Upper lobe of left lung (tissue), 6 donors: ENCODE measurements at regions not wholly inside any gene's neighbourhood (a gene's known extent, or its start where the extent isn't known, plus 50 kb on each side); places are given as distances from the start of the nearest gene placed in this dataset.

Experiments
- ATAC-seq, 2 donors: fragments of 200-7000 bp; cut with Tn5 transposase; one replicate each; pipeline ENCODE4 v1.9.1; 2022; ENCODE audit warnings: mild to moderate bottlenecking in 2 of 2, moderate library complexity in 2 of 2; ENCODE audit not compliant: low FRiP score in 2 of 2
- DNase-seq, 2 donors: peaks; one replicate each; pipeline ENCODE4 v3.0.0-alpha.2; 2019 to 2020
- H3K27ac ChIP-seq, 4 donors: fragments of 200-600 bp; sonication (generic); one replicate each; pipeline ENCODE4 v1.5.1; 2016 to 2019
- H3K27me3 ChIP-seq, 4 donors: fragments of 200-600 bp; sonication (generic); one replicate each; pipeline ENCODE4 v1.5.1; 2017 to 2019
- H3K36me3 ChIP-seq, 4 donors: fragments of 200-600 bp; sonication (generic); one replicate each; pipeline ENCODE4 v1.5.1; 2016 to 2019
- H3K4me1 ChIP-seq, 4 donors: fragments of 200-600 bp; sonication (generic); one replicate each; pipeline ENCODE4 v1.5.1; 2018 to 2019
- H3K4me3 ChIP-seq, 4 donors: fragments of 200-600 bp; sonication (generic); one replicate each; pipeline ENCODE4 v1.5.1; 2017 to 2019; ENCODE audit warnings: mild to moderate bottlenecking in 2 of 4, moderate library complexity in 1 of 4
- H3K9me3 ChIP-seq, 4 donors: fragments of 200-600 bp; sonication (generic); one replicate each; pipeline ENCODE4 v1.5.1; 2018 to 2019
- CTCF ChIP-seq, 6 experiments: fragments of 450-650 bp in 4 of 6; fragments of 200-600 bp in 2 of 6; sonication (generic) in 2 of 6; IDR thresholded peaks; one replicate each; pipeline ENCODE4 v1.5.1; 2016 to 2019; ENCODE audit warnings: antibody characterized with exemption in 6 of 6
- EP300 ChIP-seq, 4 donors: sonication (generic); formaldehyde crosslinking; IDR thresholded peaks; one replicate each; pipeline ENCODE4 v1.5.1; 2017; ENCODE audit warnings: antibody characterized with exemption in 4 of 4, control low read depth in 2 of 4
- POLR2A ChIP-seq, 4 donors: fragments of 450-650 bp; IDR thresholded peaks; one replicate each; pipeline ENCODE4 v1.5.1; 2016 to 2017; ENCODE audit warnings: antibody characterized with exemption in 4 of 4, mild to moderate bottlenecking in 2 of 4
- POLR2AphosphoS5 ChIP-seq, 2 donors: sonication (generic); formaldehyde crosslinking; IDR thresholded peaks; one replicate each; pipeline ENCODE4 v1.5.1; 2017; ENCODE audit warnings: antibody characterized with exemption in 2 of 2
- WGBS, 2 donors: methylation state at CpG; one replicate each; pipeline ENCODE4 v1.1.5; 2017 to 2018; 5-methylcytosine and 5-hydroxymethylcytosine counted together
- donor health status: DM: no; HTN: no; CAD: no; lungs with moderate emphysema.
- donor health status: DM: no; HTN: yes; CAD: no; lungs with severe emphysema.

- TF ChIP-seq EP300 (IDR thresholded peaks at IDR 0.05) (no peak), POLR2AphosphoS5 (IDR thresholded peaks at IDR 0.05) (no peak), CTCF (IDR thresholded peaks at IDR 0.05) (no peak), POLR2A (IDR thresholded peaks at IDR 0.05) (no peak)
- WGBS, 2 donors = 84 to 90% methylated on average over 20 to 22 of the region's 22 CpGs
- no peaks in the 10 kb centered on the region for H3K36me3 ChIP-seq
- no peaks in the 10 kb centered on the region for H3K4me1 ChIP-seq
- H3K9me3 ChIP-seq = no peaks in the 10 kb centered on the region
- no peak for ATAC-seq
- H3K4me3 ChIP-seq = no peak overlapping the region
- no peak overlapping the region for H3K27ac ChIP-seq
- no peaks in the 10 kb centered on the region for H3K27me3 ChIP-seq
- peak in 1 of 2 donors; percentile 39 for DNase-seq
Measured at GRCh38 chr9:90975781-90976538, 174.3 kb downstream of the SYK start.

DNA sequence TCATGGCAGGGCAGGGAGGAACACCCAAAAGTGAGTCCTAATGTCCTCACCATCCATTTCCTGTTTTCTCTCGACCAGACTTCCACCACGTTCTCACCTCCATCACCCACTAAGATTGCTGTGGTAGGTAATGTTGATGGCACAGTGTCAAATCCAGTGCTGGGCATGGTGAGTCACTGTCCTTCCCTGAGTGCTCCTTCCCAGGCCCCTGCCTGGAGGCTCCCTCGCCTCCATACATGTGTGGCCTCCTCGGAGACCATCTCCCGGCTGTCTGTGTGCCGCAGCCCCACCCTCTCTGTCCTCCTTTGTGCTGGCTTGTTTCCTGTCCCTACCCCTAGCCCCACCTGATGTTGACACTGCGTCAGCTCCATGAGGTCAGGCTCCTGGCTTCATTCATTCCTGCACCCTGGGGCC, 177.5 kb downstream of the SYK start:
- DNase-seq (no peak), ATAC-seq (no peak)
- Histone ChIP-seq H3K4me3 (no peak overlapping the region), H3K36me3 (no peaks in the 10 kb centered on the region), H3K27me3 (no peaks in the 10 kb centered on the region), H3K27ac (no peak overlapping the region), H3K9me3 (no peaks in the 10 kb centered on the region), H3K4me1 (no peaks in the 10 kb centered on the region)
- TF ChIP-seq POLR2AphosphoS5 (IDR thresholded peaks at IDR 0.05) = no peak
- TF ChIP-seq EP300 (IDR thresholded peaks at IDR 0.05) = no peak
- no peak for TF ChIP-seq POLR2A (IDR thresholded peaks at IDR 0.05)
- TF ChIP-seq CTCF (IDR thresholded peaks at IDR 0.05) = no peak
- 75 to 78% methylated on average over 7 of the region's 7 CpGs for WGBS, 2 donors

DNA sequence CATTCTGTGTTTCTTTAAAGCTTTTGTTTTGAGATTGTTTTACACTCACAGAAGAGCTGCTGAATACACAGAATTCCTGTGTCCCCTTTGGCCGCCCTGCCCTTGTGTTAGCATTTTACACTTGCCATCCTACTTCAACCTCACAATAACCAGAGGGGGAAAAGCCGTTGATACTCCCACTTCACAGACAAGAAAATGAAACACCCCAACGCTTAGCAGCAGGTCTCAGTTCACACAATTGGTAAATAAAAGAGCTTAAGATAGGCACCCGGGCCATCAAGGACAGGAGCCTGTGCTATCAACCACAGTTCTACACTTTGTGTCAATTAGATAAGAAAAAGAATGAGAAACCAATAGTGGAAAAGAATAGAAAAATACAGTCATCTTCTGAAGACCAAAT, 178.0 kb downstream of the SYK start:
- no peaks in the 10 kb centered on the region for H3K36me3 ChIP-seq
- no peaks in the 10 kb centered on the region for H3K9me3 ChIP-seq
- H3K4me3 ChIP-seq = no peak overlapping the region
- no peaks in the 10 kb centered on the region for H3K27me3 ChIP-seq
- TF ChIP-seq POLR2AphosphoS5 (IDR thresholded peaks at IDR 0.05) = no peak
- TF ChIP-seq EP300 (IDR thresholded peaks at IDR 0.05) = no peak
- no peak for TF ChIP-seq POLR2A (IDR thresholded peaks at IDR 0.05)
- no peak for TF ChIP-seq CTCF (IDR thresholded peaks at IDR 0.05)
- H3K4me1 ChIP-seq = no peaks in the 10 kb centered on the region
- DNase-seq (no peak), ATAC-seq (no peak)
- no peak overlapping the region for H3K27ac ChIP-seq
- WGBS, 2 donors = 63 to 67% methylated on average over 4 of the region's 4 CpGs

DNA sequence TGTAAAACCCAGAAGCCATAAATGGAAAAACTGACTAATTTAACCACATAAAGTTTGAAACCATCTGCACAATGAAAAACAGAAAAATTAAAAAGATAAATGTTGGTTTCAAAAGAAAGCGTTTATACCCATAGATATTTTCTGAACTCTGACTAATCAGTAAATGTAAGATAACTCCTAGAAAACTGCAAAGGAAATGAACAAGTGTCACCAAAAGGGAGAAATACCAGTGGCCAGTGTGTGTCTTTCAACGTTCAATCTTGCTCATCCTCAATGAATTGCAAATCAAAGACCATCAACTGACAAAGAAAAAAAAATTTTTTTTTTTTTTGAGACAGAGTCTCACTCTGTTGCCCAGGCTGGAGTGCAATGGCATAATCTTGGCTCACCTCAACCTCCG, 180.1 kb downstream of the SYK start:
- H3K27ac ChIP-seq = no peak overlapping the region
- DNase-seq (no peak), ATAC-seq (no peak)
- no peak overlapping the region for H3K4me3 ChIP-seq
- no peaks in the 10 kb centered on the region for H3K27me3 ChIP-seq
- H3K36me3 ChIP-seq = no peaks in the 10 kb centered on the region
- no peaks in the 10 kb centered on the region for H3K9me3 ChIP-seq
- no peaks in the 10 kb centered on the region for H3K4me1 ChIP-seq
- WGBS, 2 donors = 86 to 91% methylated on average over 3 of the region's 3 CpGs
- TF ChIP-seq POLR2A (IDR thresholded peaks at IDR 0.05) = no peak
- TF ChIP-seq CTCF (IDR thresholded peaks at IDR 0.05) = no peak
- TF ChIP-seq EP300 (IDR thresholded peaks at IDR 0.05) = no peak
- no peak for TF ChIP-seq POLR2AphosphoS5 (IDR thresholded peaks at IDR 0.05)

GRCh38 chr9:90983394-90983793, 181.8 kb downstream of the SYK start:
- WGBS, 2 donors = 75 to 84% methylated on average over 3 of the region's 3 CpGs
- ATAC-seq (no peak), DNase-seq (no peak)
- Histone ChIP-seq H3K27me3 (no peaks in the 10 kb centered on the region), H3K27ac (no peak overlapping the region), H3K4me1 (no peaks in the 10 kb centered on the region), H3K4me3 (no peak overlapping the region), H3K9me3 (no peaks in the 10 kb centered on the region), H3K36me3 (no peaks in the 10 kb centered on the region)
- TF ChIP-seq CTCF (IDR thresholded peaks at IDR 0.05) (no peak), POLR2AphosphoS5 (IDR thresholded peaks at IDR 0.05) (no peak), POLR2A (IDR thresholded peaks at IDR 0.05) (no peak), EP300 (IDR thresholded peaks at IDR 0.05) (no peak)
